ENCODE measurements at regions not wholly inside any gene's neighbourhood (a gene's known extent, or its start where the extent isn't known, plus 50 kb on each side); places are given as distances from the start of the nearest gene placed in this dataset.

- DNase-seq = no peak
Observed at GRCh38 chr2:64287202-64287740, 143.1 kb upstream of the PELI1 start.

DNA sequence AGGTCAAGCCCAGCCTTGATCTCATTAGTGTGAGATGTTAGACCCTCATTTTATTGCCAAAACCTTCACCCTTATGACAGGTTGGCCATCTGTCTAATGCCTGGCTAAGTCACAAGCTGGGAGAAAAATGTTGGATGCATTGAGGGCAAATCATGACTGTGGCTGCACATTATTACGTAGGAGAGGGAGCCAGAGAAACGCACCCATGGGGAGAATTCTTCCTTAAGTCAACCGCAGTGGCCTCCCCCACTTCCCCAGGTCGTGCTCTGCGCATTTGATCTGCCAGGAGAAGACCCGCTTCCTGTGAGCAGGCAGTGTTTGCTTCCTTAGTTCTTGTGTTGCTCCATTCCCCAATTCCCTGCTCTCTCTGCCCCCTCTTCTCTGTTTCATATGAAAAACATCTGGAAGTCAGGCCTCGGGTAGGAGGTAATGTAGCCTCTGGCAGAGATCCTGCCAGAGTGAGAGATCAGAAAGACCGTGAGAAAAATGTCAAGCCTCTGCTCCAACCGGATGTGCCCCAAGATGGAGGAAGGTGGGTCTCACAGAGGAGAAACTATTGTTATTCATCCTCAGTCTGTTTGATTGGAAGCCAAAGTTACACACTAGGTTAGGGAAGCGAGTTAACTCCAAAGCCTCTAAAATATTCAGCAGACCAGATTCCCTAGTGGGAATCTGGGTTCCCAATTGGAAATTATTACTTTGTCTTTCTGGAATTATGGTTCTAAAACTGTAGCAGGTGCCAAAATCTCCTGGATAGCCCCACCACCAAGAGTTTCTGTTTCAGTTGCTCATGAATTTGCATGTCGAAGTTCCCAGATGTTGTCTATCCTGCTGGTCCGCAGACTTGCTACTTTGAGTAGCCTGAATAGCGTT, 144.3 kb upstream of the PELI1 start:
- DNase-seq = no peak

GRCh38 chr2:64289251-64289650, 145.0 kb upstream of the PELI1 start:
- no peak for DNase-seq

DNA sequence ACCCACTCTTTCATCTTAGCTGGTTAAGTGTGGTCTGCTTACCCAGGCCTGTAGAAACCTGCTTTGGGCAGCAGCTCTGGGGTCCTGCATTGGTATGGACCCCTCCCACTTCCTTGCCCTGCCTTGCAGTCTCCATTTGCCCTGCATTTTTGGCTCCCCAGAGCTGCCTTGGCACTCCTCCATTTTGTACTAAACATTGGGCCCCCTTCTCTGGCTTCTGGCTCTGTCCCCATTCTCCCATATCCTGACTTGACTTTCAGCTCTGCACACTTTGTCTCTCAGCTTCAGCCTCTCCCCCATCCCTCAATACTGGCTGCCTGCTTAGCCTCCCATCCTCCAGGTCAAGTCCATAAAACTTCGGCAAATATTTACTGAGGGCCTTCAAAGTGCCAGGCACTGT, 145.5 kb upstream of the PELI1 start:
- no peak for DNase-seq

- no peak for DNase-seq
Observed at GRCh38 chr2:64291181-64291580, 147.0 kb upstream of the PELI1 start.

DNA sequence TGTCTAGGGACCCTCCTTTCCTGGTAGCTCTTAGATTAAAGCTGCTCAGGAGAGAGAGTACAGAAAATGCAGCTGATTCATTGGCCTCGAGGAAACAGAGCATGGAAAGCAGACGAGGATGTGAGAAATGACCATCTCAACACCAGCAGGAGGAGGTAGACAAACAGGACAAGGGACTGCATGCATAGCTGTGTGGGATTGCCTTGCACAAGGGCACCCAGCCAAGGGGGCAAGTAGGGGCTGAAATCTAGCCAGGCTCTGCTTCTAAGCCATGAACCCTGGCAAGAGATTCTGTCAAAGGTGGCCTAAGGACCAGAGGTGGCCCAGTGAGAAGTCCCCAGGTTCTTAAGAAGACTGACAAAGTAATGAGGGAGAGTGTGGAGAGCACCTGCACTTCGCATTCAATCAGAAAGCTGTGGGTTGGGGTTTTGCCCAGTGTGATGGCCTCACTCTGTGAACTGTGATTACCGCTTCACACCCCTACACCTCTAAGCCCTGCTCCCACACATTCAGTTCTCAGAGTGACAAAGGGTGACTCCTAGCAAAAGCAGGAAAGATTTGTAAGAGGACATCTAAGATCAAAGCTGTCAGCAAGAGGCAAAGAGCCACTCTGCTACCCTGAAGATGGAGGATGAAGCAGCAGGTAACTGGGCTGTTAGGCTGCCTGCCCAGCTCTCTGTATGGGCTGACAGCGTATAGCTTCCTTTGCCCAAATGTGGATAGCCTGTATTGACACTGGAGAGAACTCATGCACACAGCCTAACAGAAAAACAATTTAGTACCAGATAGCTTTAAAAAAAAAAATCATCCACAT, 151.3 kb upstream of the PELI1 start:
- DNase-seq = no peak

DNA sequence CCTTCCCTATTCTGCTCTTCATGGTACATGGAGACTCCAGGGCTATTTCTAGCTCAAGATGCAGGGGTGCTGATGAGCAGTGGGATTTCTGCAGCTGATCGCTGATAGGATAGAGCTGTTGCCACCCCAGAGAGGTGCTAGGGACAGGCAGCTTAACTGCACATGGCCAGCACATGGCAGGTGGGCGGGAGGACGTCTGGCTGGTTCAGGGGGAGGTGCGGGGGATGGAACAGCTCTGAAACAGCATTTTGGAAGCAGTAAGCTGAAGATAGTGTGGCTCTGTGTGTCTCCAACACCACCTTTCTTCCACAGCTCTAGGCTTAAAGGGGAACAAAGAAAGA, 151.9 kb upstream of the PELI1 start:
- DNase-seq = no peak

- no peak for DNase-seq
Observed at GRCh38 chr2:64296695-64297346, 152.6 kb upstream of the PELI1 start.

GRCh38 chr2:64298161-64298560, 153.9 kb upstream of the PELI1 start:
- no peak for DNase-seq

DNA sequence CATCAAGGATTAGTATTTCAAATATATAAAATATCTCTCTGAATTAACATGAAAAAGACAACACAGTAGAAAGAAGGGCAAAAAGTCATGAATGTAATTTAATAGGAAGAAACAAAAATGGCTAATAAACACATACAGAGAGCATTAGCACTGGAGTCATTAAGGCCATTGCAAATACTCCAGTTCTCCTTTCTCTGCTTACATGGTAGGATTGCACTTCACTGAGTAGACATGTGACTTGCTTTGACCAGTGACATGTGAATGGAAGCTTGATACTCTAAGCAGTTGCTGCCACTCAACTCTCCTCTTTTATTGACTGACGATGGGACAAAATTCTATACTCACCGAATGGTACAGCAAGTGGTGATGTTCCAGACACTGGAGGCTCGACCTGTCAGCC, 153.9 kb upstream of the LGALSL start:
- no peak for DNase-seq

DNA sequence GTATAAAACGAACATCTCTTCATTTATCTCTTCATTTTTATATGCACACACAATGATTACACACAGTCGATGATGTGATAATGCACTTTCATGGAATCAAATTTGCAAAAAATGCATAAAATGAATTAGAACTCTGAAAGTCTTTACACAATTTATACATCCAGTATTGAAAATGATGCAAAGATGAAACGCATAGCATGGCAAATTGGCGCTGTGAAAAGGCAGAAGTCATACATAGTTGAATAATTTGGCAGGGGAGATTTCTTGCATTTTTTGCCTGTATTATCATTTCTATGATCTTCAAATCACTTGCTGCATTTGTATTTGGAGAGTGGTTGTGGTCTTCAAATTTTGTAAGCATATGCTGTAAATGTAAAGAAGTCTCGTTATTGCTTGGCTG, 150.7 kb upstream of the LGALSL start:
- no peak for DNase-seq

GRCh38 chr2:64307421-64307820, 146.5 kb upstream of the LGALSL start:
- DNase-seq = no peak

- DNase-seq = no peak
Observed at GRCh38 chr2:64311191-64311910, 142.6 kb upstream of the LGALSL start.

DNA sequence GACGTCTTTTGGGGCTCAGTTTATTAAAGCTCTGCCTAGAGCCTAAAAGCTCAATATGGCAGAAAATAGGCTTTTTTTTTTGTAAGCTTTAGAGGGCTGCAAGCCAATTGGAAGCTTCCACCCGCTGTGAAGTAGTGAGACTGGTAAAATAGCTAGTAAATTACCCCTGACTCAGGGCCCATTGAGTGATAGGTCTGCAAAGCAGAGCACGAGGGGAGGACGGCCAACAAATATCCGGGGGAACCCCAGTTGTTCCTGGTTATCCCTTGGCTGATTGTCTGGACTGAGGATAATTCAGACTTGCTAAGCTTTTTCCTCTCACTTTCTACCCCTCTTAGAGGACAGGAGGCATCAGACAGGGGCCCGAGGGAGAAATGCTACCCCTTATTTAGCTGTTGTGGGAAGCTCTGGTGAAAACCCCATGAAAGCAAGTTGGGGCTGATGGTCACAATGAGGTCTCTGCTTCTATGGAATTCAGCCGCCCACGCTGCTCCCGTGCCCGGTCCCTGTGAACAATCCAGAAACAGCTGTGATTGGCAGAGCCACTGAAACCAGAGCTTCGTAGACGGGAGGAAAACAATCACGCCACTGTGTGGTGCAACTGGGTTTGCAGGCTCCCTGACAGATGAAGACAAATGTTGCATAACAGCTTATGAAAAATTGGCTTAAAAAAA, 141.9 kb upstream of the LGALSL start:
- peak; percentile 2 to 23 for DNase-seq

DNA sequence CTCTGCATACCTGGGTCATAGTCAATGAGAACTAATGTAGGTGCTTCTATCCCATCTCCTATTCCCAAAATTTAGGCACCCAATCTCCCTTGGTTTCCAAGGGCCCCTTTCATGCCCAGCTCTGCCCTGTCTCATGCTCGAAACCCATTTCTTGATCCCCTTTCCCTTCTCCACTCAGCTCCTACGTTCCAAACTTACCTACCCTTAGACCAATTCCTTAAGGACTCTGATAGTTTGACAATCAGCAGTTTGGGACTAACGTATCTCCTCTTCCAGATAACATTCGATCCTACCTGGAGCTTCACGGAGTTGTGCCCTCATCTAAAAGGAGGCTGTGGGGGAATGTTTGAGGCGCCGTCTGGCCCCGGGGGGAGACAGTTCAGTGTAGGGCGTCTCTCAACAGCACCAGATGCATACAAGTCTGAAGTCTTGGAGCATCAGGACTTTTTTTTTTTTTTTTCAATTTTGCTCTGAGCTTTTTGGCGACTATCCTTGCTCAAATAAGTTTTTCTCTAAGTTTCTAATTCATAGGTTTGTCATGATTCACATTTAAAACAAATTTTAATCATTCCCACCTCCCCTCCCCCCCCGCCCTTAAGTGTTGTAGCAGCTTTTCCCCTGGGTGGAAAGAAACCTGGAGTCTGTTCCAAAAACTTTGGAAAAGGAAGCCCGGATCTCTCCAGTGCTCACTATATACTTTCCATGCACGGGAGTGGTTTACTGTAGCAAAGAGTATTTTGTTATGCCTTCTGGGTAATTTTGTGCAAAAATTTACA, 141.2 kb upstream of the LGALSL start:
- DNase-seq = no peak

GRCh38 chr2:64313398-64313723, 140.6 kb upstream of the LGALSL start:
- DNase-seq = no peak

DNA sequence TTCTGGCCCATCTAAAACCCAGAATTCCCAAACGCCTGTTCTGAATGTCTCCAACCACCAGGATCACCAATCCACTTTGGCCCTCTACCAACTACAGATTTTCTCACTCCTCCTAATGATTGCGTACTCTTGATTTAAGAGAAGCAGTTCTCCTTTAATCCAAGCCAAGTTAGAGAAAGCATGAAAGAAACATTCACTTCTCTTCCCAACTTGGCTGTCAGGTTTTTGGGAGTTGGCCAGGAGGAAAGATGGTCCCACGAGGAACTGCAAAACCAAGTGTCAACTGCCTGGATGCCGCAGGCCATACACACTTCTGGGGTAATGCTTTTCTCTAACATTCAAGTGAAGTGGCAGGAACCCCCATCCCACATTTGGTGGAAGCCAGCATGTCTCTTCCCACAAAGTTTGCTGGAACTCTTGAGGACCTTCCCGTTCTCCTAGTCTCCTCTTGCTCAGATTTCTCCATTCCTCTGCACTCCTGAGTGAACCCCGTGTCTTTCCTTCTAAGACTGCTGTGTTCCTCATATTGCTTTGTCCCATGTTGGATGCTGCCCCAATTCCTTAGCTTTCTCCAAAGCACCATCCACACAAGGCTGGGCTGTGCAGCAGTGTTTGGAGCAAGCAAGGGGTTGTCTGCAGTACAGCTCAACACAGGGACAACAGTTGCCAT, 138.5 kb upstream of the LGALSL start:
- no peak for DNase-seq

DNA sequence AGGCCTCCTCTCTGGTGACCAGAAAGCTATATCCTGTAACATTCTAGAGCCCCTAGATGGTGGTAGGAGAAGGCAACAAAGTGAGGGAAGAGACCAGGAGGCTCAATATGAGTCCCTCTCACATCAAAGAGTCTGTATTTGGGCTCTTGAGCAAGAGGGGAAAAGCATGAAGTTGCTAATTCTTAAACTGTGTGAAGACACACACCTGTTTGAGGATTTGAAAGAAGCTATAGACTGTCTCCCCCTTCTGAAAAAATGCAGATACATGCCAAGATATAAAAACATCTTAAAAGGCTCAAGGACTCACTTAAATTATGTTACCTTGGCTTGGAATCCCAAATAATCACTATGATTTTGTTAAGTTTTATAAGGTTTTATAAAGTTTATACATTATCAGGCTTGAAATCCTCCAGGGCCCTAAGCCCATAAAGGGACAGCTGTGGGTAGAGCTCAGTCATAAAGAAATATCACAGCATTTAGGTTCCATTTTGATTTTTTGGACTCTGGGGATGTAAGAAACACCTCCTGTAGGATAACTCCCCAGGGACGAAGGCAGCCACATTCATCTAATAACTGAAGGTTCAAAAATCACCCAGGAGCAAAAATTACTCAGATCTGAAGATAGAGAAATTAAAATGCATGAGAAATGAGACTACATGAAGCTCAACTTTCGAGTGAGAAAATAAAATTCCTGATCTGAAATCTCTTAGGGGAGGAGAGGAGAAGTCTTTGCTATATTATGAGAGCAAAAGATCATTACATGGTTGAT, 136.1 kb upstream of the LGALSL start:
- DNase-seq = no peak

DNA sequence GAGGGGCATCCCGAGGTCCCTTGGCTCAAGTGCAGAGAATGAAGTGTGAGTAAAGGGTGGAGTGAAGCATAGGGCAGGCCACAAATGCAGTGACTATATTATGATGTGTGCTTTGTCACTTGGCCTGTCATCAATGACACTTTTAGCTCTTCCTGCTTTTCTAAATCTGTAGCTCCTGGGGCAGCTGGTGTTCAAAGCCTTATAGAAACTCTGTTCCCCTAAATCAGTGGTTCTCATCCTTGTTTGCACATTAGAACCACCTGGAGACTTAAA, 135.6 kb upstream of the LGALSL start:
- DNase-seq = no peak

GRCh38 chr2:64319896-64320295, 134.1 kb upstream of the LGALSL start:
- DNase-seq = no peak
